Skeletal muscle tissue (tissue), 3 donors: ENCODE measurements at regions not wholly inside any gene's neighbourhood (a gene's known extent, or its start where the extent isn't known, plus 50 kb on each side); places are given as distances from the start of the nearest gene placed in this dataset.

ENCODE experiments used
- H3K27ac ChIP-seq: one replicate; pipeline ENCODE4 v1.7.0; 2013; ENCODE audit warnings: mild to moderate bottlenecking, low read depth, low read length, inconsistent platforms
- H3K27me3 ChIP-seq, 3 donors: one replicate each; pipeline ENCODE4 v1.7.0; 2013; ENCODE audit warnings: low read length in 3 of 3; ENCODE audit not compliant: control insufficient read depth in 3 of 3, insufficient read depth in 3 of 3
- H3K36me3 ChIP-seq, 3 donors: one replicate each; pipeline ENCODE4 v1.7.0; 2013; ENCODE audit warnings: low read length in 3 of 3; ENCODE audit not compliant: control insufficient read depth in 3 of 3, insufficient read depth in 3 of 3
- H3K4me1 ChIP-seq, 3 donors: one replicate each; pipeline ENCODE4 v1.7.0; 2013; ENCODE audit warnings: low read length in 3 of 3, mild to moderate bottlenecking in 3 of 3; ENCODE audit not compliant: control insufficient read depth in 3 of 3, insufficient read depth in 3 of 3
- H3K4me3 ChIP-seq, 3 donors: one replicate each; pipeline ENCODE4 v1.7.0; 2013; ENCODE audit warnings: low read length in 3 of 3
- H3K9ac ChIP-seq, 3 donors: one replicate each; pipeline ENCODE4 v1.7.0; 2013; ENCODE audit warnings: low read length in 3 of 3, mild to moderate bottlenecking in 3 of 3, moderate library complexity in 2 of 3, low read depth in 1 of 3
- H3K9me3 ChIP-seq, 3 donors: one replicate each; pipeline ENCODE4 v1.7.0; 2013; ENCODE audit warnings: low read length in 3 of 3; ENCODE audit not compliant: control insufficient read depth in 3 of 3
- donor health status: Osteomylitis.

DNA sequence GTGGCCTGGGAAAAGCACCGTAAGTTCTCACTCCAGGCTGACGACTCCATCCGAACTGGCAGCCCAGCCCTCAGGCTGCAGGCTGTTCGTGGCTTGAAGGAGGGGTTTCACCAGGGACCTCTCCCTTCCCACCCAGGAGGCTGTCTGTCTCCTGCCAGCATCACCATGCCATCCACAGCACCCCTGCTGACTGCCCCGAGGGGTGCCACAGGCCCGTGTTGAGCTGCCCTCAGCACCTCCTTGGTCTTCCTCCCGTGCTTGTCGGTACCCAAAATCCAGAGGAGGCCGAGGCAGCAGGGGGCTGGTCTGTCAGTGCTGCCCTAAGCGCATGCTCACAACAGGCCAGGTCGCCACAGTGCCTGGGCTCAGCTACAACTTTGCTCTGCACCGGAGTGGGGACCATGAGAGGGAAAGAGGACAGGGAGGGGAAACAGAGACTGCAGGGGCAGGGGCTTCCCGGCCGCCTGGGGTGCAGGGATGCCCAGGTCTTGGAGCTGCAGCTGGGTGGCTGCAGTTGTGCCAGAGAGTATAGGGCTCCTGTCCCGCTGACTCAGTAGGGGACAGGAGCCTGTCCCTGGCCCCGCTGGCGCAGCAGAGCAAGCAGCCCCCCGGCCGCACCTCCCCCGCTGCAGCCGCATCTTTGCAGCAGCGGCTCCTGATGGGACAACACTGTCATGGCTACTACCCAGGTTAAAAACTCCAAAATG is 963.7 kb upstream of the CRIM1 start:
- no peak overlapping the region for H3K27ac ChIP-seq
- H3K4me3 ChIP-seq, result no peak overlapping the region
- H3K9me3 ChIP-seq, result no peaks in the 10 kb centered on the region
- no peaks in the 10 kb centered on the region for H3K27me3 ChIP-seq
- H3K9ac ChIP-seq, result no peak overlapping the region
- H3K4me1 ChIP-seq, result no peaks in the 10 kb centered on the region
- H3K36me3 ChIP-seq, result no peaks in the 10 kb centered on the region

DNA sequence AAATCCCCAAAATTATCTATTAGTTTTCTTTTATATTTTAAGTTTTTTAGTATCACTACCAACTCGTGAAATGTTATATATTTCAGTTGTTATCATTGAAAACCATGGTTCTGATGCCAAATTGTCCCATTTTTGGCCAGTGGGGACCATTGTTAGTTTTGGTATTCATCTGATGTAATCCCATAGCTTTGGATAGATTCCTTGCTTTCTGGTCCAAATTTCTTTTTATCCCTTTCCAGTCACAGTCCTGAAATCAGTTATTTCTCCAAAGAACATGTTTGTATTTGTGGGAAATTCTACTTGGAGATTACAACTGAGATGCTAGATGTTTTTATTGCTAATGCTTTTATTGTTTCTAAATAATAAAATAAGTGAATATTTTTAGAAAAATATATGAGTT is 976.8 kb upstream of the CRIM1 start:
- Histone ChIP-seq H3K4me1 (no peaks in the 10 kb centered on the region), H3K9me3 (no peaks in the 10 kb centered on the region), H3K27me3 (no peaks in the 10 kb centered on the region), H3K36me3 (no peaks in the 10 kb centered on the region), H3K4me3 (no peak overlapping the region), H3K27ac (no peak overlapping the region), H3K9ac (no peak overlapping the region)

DNA sequence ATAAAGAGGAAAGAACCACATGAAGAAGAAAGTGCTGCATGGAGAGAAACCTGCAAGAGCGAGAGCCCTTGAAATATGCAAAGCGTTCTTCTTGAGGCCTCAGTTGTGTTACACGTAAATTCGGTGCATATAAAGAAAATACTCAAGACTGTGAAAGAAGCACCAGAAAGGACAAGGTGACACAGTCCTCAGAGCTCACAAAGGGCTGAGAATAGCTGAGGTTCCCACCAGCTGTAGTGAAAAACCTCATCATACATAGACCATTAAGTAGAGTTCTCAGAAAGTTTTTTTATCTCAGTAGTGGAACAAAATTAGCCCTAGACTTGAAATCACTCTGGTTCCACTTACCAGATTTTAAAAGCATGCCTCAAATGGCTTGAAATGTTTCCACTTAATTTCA is 980.7 kb upstream of the CRIM1 start:
- Histone ChIP-seq H3K27ac (no peak overlapping the region), H3K9ac (no peak overlapping the region), H3K4me3 (no peak overlapping the region), H3K27me3 (no peaks in the 10 kb centered on the region), H3K4me1 (no peaks in the 10 kb centered on the region), H3K36me3 (no peaks in the 10 kb centered on the region), H3K9me3 (no peaks in the 10 kb centered on the region)

DNA sequence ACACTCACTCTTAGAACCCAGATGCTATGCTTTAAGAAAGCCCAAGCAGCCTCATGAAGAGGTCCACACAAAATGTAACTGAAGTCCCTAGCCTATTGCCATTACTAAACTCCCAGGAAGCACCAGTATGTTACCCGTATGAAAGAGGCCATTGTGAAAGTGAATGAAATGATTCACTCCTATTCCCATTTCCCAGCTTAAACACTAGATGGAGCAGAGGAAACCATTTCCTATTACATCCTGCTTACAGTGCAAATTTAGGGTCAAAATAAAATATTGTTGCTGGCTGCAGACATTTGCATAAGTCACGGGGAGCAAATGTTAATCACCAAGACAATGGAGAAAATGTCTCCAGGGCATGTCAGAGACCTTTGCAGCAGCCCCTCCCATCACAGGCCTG is 989.7 kb upstream of the CRIM1 start:
- Histone ChIP-seq H3K27ac (no peak overlapping the region), H3K4me1 (no peaks in the 10 kb centered on the region), H3K9me3 (no peaks in the 10 kb centered on the region)

DNA sequence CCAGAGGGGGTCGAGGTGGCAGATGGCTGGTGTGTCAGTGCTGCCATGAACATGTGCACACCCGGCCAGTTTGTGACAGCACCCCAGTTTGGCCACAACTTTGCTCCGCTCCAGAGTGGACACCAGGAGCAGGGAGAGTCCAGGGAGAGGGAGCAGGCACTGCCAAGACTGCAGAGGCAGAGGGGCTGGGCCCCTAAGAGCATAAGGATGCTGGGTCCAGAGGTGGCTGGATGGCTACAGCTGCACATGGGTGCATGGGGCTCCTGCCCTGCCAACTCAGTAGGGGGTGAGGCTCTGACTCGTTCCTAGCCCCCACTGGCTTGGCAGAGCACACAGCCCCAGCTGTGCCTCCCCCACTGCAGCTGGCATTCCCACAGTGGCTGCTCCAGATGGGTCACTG is 999.2 kb upstream of the CRIM1 start:
- Histone ChIP-seq H3K4me3 (no peak overlapping the region), H3K4me1 (no peaks in the 10 kb centered on the region)

More for the DNA sequence above, 989.7 kb upstream of the CRIM1 start:
- H3K9ac ChIP-seq, result no peak overlapping the region
- H3K36me3 ChIP-seq, result no peaks in the 10 kb centered on the region
- H3K27me3 ChIP-seq, result no peaks in the 10 kb centered on the region
- H3K4me3 ChIP-seq, result no peak overlapping the region

DNA sequence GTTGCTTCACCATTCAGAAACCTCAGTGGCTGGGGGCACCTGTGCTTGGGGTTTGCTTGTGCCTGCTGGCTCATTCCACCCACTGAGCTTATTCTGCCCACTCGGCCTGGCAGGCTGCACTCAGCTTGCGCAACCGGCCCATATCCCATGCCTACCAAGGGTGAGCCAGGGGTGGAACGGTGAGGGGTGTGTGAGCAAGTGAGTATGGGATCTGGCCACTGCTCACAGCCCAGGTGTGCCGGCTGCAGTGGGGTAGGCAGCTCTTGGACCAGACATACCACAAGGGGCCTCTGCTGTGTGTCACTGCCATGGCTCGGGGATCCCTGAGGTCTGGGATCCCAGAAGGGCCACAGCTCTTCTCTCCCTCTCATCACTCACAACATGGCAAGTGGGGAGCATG is 1000.5 kb upstream of the CRIM1 start:
- Histone ChIP-seq H3K27ac (no peak overlapping the region), H3K27me3 (no peaks in the 10 kb centered on the region), H3K36me3 (no peaks in the 10 kb centered on the region), H3K4me3 (no peak overlapping the region), H3K9me3 (peaks cover 2 to 7% (median 4%) of the 10 kb centered on the region in 3 donors), H3K4me1 (no peaks in the 10 kb centered on the region), H3K9ac (no peak overlapping the region)

More for the DNA sequence above, 999.2 kb upstream of the CRIM1 start:
- Histone ChIP-seq H3K36me3 (no peaks in the 10 kb centered on the region), H3K9me3 (peaks cover 2 to 7% (median 4%) of the 10 kb centered on the region in 3 donors), H3K27me3 (no peaks in the 10 kb centered on the region), H3K27ac (no peak overlapping the region), H3K9ac (no peak overlapping the region)

DNA sequence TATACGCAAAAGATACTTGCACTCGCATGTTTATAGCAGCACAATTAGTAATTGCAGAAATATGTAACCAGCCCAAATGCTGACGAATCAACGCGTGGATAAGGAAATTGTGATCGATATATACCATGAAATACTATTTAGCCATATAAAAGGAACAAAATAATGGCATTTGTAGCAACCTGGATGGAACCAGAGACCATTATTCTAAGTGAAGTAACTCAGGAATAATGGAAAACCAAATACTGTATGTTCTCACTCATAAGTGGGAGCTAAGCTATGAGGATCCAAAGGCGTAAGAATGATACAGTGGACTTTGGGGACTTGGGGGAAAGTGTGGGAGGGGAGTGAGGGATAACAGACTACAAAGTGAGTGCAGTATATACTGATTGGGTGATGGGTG is 1008.0 kb upstream of the CRIM1 start:
- Histone ChIP-seq H3K27me3 (no peaks in the 10 kb centered on the region), H3K27ac (no peak overlapping the region), H3K9me3 (peaks cover 0 to 2% (median 0%) of the 10 kb centered on the region in 3 donors), H3K4me3 (no peak overlapping the region), H3K9ac (no peak overlapping the region), H3K36me3 (no peaks in the 10 kb centered on the region), H3K4me1 (no peaks in the 10 kb centered on the region)

DNA sequence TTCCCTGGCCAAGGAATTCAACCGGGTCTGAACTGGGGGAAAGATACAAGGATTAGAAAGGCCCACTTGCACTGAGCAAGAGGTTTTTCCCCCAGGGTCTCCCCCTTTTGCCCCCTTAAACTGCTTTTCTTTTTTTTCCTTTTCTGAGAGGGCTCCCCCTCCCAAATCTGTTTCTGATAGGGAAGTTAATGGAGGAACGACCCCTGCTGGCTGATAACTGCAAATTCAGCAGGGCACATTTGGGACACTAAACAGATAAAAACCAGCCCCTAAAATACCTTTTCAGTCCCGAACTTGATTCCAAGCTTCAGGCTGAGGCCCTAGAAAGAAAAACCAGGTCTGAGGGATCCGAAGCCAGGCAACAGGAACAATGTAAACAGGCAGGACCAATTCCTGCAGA is 1012.4 kb upstream of the CRIM1 start:
- Histone ChIP-seq H3K27me3 (no peaks in the 10 kb centered on the region), H3K36me3 (no peaks in the 10 kb centered on the region), H3K27ac (no peak overlapping the region), H3K4me3 (no peak overlapping the region), H3K9ac (no peak overlapping the region), H3K4me1 (no peaks in the 10 kb centered on the region), H3K9me3 (peaks cover 0 to 2% (median 2%) of the 10 kb centered on the region in 3 donors)

DNA sequence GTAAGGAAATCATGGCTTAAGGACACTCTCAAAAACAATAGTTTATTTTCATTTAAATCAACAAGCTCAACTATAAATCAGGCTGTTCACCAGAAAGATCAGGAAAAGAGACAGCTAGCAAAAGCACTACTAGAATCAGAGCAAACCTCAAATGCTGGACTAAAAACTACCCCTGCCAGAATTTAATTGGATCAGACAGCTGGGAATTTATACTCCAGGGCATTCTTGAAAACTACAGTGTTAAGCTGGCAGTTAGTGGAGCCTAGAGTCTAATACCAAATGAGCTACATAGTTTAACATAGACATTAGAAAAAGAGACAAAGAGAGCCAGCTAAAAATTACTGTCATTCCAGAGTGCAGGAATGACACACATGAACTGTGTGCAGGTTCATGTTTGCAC is 1016.4 kb upstream of the CRIM1 start:
- Histone ChIP-seq H3K9ac (no peak overlapping the region), H3K27ac (no peak overlapping the region), H3K4me1 (no peaks in the 10 kb centered on the region), H3K4me3 (no peak overlapping the region), H3K27me3 (no peaks in the 10 kb centered on the region), H3K36me3 (no peaks in the 10 kb centered on the region), H3K9me3 (peaks cover 0 to 2% (median 2%) of the 10 kb centered on the region in 3 donors)

DNA sequence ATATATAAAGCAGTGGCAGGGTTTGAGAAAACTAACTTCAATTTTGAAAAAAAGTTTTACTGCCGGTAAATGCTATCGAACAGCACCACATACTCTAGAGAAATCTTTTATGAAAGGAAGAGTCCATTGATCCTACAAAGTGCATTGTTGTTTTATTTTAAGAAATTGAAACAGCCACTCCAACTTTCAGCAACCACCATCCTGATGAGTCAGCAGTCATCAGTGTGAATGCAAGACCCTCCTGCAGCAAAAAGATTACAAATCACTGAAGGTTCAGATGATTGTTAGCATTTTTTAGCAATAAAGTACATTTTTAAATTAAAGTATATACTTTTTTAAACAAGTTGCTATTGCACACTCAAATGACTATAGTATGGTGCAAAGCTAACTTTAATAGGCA is 1017.7 kb upstream of the CRIM1 start:
- Histone ChIP-seq H3K27ac (no peak overlapping the region), H3K27me3 (no peaks in the 10 kb centered on the region), H3K4me1 (no peaks in the 10 kb centered on the region), H3K4me3 (no peak overlapping the region), H3K36me3 (no peaks in the 10 kb centered on the region), H3K9me3 (peaks cover 0 to 2% (median under 1%) of the 10 kb centered on the region in 3 donors), H3K9ac (no peak overlapping the region)
